ENCODE measurements at regions not wholly inside any gene's neighbourhood (a gene's known extent, or its start where the extent isn't known, plus 50 kb on each side); places are given as distances from the start of the nearest gene placed in this dataset.
"Not testable (repeated sequence)": the region's sequence is repeated elsewhere in the genome, so short reads cannot be mapped to it uniquely, and the experiment has no call there.

DNA sequence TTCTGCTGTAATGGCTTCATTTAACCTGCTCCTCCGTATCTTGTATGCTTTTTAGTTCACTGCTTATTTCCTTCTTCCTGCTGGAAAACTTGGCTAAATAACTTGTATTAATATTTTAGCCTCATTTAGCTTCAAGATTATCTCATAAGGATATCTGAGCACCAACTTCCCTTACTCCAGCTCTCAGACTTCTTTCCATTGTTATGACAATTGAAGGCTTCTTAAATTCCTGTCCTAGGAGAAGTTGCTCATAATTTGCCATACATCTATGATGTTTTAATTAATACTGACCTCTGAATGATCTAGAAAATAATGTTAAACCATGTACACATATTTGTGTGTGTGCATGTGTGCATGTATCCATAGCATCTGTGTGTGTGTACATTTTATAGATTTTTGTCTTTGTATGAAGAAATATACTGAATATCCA is 1524.4 kb upstream of the TPTE start:
- Mint-ChIP-seq H3K36me3 (peaks cover 29% of the 10 kb centered on the region), H3K4me3 (no peak overlapping the region), H3K9me3 (peaks cover 34% of the 10 kb centered on the region), H3K27me3 (no peaks in the 10 kb centered on the region), H3K4me1 (ENCODE audit: low read depth in 2 of 2) (no peaks in the 10 kb centered on the region), H3K27ac (no peak overlapping the region)
- ATAC-seq: no peak
- no peak for DNase-seq (ENCODE audit: low spot score)

DNA sequence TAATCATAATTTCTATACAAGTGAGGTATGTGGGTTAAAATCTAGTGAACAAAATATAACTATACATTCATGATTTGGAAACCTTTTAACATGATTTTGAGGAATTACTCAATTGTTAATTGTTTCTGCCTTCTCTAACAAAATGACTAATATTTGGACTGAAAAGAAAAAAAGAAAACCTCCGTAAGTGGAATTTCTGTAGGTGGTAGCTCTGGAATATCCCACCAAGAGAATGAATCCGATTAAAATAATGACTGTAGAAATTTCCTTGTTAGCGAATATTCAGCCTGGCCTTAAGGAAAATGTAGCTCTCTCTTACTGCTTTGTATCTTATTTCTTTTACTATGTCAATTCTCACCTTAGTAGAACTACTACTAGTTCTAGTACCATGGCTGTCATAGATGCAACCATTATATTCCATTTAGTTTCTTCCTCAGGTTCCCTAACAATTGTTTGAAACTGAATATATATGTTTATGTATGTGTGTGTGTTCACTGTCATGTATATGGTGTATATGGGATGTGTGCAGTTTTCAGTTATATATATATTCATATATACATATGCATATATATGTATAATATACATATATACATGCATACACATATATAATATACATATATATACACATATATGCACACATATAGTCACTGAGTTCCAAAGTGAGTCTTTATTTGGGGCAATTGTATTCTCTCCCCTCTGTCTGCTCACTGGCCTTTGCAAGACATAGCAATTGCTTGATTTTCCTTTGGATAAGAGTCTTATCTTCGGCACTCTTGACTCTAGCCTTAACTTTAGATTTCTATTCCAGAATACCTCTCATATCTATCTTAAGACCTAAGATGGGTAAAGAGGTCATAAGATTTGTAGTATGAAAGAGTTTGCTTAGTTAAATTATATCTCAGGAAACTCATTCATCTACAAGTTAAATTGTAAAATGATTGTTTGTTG is 1523.7 kb upstream of the TPTE start:
- H3K9me3 Mint-ChIP-seq: peaks cover 27% of the 10 kb centered on the region
- not testable (repeated sequence) for H3K4me3 Mint-ChIP-seq; H3K27ac Mint-ChIP-seq; H3K4me1 Mint-ChIP-seq (ENCODE audit: low read depth in 2 of 2); ATAC-seq; H3K27me3 Mint-ChIP-seq; DNase-seq (ENCODE audit: low spot score)
- peaks cover 22% of the 10 kb centered on the region for H3K36me3 Mint-ChIP-seq

DNA sequence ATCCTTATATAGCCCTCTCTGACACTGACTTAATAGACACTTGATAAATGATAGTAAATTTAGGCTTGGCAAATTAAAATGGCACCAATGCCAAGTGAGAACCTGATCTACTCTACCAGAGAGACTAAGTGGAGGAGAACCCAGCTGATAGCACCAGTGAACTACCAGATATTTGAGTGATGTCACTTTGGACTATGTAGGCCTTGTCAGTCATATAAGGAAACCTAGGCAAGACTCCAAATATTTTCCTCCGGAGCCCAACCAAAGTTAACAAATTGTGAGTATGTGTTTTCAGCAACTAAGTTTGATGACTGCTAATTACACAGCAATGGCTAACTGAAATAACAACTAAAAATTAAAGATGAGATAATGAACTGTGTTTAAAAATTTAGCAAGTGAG is 1522.9 kb upstream of the TPTE start:
- H3K4me3 Mint-ChIP-seq; H3K27ac Mint-ChIP-seq; ATAC-seq; H3K27me3 Mint-ChIP-seq; H3K4me1 Mint-ChIP-seq (ENCODE audit: low read depth in 2 of 2); DNase-seq (ENCODE audit: low spot score): not testable (repeated sequence)
- Mint-ChIP-seq H3K9me3 (peaks cover 20% of the 10 kb centered on the region), H3K36me3 (peaks cover 14% of the 10 kb centered on the region)

DNA sequence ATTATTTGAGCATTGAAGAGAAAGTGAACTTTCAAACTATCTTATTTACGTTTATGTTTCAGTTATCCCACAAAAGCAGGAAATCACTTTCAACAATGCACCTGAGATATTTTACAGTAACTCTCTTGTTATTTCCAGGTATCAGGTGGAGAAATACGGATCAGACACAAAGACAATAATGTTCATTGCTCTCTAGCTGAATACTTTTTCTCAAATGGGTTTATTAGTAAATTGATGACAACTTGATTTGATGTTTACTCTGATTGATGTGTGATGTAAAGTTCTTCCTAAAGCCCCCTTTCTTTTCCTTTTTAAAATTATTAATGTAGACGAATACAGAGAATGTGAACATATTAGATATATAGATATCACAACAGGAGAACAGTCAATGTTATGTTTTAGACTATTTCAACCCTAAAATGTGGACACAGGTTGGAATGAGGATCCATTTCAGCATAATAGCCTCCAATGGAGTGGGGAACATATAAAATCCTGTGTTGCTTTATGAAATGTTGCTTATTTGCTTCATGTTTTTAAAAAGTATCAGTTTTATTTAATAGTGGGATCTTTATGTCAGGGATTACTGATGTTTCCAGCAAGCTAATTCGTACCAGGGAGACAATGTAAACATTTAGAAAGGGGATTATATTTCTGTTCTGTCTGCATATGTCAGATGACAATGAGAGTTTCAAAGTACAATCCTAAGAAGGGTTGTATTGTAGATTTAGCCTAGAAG is 1522.3 kb upstream of the TPTE start:
- Mint-ChIP-seq H3K9me3 (peaks cover 19% of the 10 kb centered on the region), H3K27ac (no peak overlapping the region), H3K4me1 (ENCODE audit: low read depth in 2 of 2) (no peaks in the 10 kb centered on the region), H3K4me3 (no peak overlapping the region), H3K36me3 (peaks cover 8% of the 10 kb centered on the region), H3K27me3 (no peaks in the 10 kb centered on the region)
- no peak for DNase-seq (ENCODE audit: low spot score)
- ATAC-seq: no peak

DNA sequence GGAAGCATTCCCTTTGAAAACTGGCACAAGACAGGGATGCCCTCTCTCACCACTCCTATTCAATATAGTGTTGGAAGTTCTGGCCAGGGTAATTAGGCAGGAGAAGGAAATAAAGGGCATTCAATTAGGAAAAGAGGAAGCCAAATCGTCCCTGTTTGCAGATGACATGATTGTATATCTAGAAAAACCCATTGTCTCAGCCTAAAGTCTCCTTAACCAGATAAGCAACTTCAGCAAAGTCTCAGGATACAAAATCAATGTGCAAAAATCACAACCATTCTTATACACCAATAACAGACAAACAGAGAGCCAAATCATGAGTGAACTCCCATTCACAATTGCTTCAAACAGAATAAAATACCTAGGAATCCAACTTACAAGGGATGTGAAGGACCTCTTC is 1521.3 kb upstream of the TPTE start:
- peaks cover 22% of the 10 kb centered on the region for H3K9me3 Mint-ChIP-seq
- DNase-seq (ENCODE audit: low spot score); H3K4me3 Mint-ChIP-seq; H3K27ac Mint-ChIP-seq; H3K4me1 Mint-ChIP-seq (ENCODE audit: low read depth in 2 of 2); H3K36me3 Mint-ChIP-seq; ATAC-seq; H3K27me3 Mint-ChIP-seq: not testable (repeated sequence)

DNA sequence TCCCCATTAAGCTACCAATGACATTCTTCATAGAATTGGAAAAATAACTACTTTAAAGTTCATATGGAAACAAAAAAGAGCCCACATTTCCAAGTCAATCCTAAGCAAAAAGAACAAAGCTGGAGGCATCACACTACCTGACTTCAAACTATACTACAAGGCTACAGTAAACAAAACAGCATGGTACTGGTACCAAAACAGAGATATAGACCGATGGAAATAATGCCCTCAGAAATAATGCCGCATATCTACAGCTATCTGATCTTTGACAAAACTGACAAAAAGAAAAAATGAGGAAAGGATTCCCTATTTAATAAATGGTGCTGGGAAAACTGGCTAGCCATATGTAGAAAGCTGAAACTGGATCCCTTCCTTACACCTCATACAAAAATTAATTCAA is 1520.7 kb upstream of the TPTE start:
- H3K4me3 Mint-ChIP-seq; H3K27ac Mint-ChIP-seq; ATAC-seq; H3K36me3 Mint-ChIP-seq; H3K27me3 Mint-ChIP-seq; DNase-seq (ENCODE audit: low spot score); H3K4me1 Mint-ChIP-seq (ENCODE audit: low read depth in 2 of 2): not testable (repeated sequence)
- peaks cover 22% of the 10 kb centered on the region for H3K9me3 Mint-ChIP-seq

DNA sequence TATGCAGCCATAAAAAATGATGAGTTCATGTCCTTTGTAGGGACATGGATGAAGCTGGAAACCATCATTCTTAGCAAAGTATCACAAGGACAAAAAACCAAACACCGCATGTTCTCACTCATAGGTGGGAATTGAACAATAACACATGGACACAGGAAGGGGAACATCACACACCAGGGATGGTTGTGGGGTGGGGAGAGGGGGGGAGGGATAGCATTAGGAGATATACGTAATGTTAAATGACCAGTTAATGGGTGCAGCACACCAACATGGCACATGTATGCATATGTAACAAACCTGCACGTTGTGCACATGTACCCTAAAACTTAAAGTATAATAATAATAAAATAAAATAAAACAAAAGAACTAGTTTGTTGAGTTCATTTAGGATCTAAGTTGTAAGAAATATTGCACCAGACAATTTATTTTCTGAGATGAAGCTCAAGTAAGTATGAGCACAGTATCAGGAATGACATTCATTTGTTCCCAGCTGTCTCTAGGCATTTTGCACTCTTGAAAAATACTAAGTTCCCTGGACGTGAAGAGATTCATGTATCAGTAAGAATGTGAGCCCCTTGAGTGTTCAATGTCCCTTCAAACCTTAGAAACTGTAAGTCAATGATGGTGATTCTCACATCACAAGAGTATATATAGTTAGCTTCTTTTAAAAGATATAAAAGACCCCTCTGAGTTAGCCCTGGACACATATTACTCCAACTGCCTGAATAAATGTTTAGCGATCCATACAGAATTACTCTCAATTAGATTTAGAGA is 1519.3 kb upstream of the TPTE start:
- H3K4me3 Mint-ChIP-seq; DNase-seq (ENCODE audit: low spot score); H3K36me3 Mint-ChIP-seq; H3K27me3 Mint-ChIP-seq; H3K4me1 Mint-ChIP-seq (ENCODE audit: low read depth in 2 of 2); ATAC-seq; H3K27ac Mint-ChIP-seq: not testable (repeated sequence)
- H3K9me3 Mint-ChIP-seq: peaks cover 19% of the 10 kb centered on the region

DNA sequence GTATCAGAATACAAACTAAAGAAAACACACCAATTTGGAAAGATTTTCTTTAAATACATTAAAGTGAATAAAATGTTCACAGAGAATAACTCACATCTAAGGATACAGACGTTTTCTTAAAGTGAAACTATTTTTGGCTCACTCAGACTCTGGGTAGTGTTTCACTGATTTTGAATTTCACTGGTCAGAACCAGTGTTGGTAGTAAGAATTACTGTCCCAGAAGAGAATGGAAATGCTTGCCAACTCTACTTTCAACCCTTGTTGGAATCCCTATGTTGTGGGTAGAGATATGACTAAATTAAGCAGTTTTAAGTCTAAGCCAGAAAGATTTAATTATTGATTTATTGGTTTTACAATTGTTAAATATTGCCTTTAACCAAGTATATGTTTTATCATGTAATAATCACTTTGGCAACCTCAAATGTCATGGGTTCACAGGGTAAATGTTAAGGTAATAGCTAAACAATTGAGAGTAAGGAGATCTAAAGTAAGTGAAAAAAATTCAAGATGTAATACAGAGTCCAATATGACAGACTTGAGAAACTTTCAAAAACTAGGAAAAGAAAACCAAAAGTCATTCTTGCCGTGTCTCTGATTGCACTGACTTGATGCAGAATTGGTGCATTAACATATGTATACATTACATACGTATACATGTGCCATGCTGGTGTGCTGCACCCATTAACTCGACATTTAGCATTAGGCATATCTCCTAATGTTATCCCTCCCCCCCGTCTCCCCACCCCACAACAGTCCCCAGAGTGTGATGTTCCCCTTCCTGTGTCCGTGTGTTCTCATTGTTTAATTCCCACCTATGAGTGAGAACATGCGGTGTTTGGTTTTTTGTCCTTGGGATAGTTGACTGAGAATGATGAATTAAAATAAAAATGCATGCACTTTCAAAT is 1517.2 kb upstream of the TPTE start:
- not testable (repeated sequence) for H3K27me3 Mint-ChIP-seq
- H3K9me3 Mint-ChIP-seq: peaks cover 20% of the 10 kb centered on the region

DNA sequence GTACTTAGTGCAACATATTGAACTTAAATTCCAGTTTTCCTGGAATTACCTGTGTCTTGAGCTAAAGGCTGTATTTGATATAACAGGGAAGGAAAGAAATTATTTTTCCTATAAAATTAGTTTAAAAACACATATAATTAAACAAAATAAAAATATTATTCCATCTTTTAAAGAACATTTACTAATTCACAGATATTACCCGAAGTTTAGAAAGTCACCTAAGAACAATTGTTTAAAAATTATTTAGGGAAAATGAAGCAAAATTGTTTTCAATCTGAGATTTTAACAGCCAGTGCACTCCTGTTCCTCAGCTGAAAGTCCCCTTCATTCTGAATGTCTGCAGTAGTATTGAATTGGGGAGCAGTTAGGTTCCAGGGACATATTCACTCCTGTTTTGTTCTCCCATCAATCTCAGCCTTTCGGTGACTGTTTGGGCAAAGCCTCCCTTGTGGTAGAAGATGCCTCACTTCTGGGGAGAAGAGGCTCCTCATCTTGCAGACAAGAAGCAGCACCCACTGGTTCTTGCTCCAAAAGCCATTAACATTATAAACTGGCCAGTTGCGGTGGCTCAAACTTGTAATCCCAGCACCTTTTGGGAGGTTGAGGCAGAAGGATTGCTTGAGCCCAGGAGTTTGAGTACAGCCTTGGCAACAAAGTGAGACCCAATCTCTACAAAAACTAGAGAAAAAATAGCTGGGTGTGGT is 1516.4 kb upstream of the TPTE start:
- H3K27ac Mint-ChIP-seq; H3K4me1 Mint-ChIP-seq (ENCODE audit: low read depth in 2 of 2); H3K4me3 Mint-ChIP-seq; H3K36me3 Mint-ChIP-seq; H3K27me3 Mint-ChIP-seq; DNase-seq (ENCODE audit: low spot score); ATAC-seq: not testable (repeated sequence)
- peaks cover 20% of the 10 kb centered on the region for H3K9me3 Mint-ChIP-seq

More for the DNA sequence above, 1517.2 kb upstream of the TPTE start:
- not testable (repeated sequence) for H3K36me3 Mint-ChIP-seq; H3K4me1 Mint-ChIP-seq (ENCODE audit: low read depth in 2 of 2); ATAC-seq; H3K27ac Mint-ChIP-seq; H3K4me3 Mint-ChIP-seq; DNase-seq (ENCODE audit: low spot score)

DNA sequence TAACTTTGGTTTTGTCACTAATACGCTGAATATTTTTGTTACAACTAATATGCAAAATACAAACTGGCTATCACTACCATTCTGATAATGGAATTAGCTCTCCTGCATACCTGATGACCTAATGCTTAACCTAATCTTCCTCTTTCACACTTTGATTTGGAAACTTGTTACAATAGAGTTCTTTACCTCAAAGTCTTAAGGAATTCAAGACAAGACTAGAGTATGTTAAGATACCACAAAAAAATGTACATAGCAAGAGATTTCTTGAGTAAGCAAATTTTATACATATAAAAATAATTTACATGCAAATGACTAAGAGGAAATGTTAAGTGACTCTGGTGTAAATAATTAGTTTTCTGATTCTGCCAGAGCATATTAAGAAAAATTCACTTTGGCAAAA is 1515.7 kb upstream of the TPTE start:
- not testable (repeated sequence) for H3K27ac Mint-ChIP-seq; H3K27me3 Mint-ChIP-seq; DNase-seq (ENCODE audit: low spot score); H3K4me3 Mint-ChIP-seq; ATAC-seq; H3K36me3 Mint-ChIP-seq; H3K4me1 Mint-ChIP-seq (ENCODE audit: low read depth in 2 of 2)
- peaks cover 18% of the 10 kb centered on the region for H3K9me3 Mint-ChIP-seq

DNA sequence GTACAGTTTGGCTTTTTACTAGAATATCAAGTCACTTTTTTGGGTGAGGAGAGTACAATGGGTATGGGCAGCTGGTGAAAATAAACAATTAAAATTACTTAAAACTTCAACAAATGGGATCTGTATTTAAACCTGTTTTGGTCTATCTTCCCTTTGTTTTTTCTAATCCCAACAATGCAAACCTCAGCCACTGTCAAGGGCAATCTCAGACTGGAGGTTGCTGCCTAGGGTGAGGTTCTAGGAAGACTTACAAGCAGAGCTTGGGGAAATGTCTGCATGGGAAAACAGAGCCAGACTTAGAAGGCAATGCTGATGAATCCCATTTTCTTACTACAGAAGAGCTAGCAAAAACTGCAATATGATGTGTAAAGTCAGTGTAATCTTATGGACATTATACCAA is 1515.3 kb upstream of the TPTE start:
- H3K4me3 Mint-ChIP-seq; DNase-seq (ENCODE audit: low spot score); H3K4me1 Mint-ChIP-seq (ENCODE audit: low read depth in 2 of 2); H3K36me3 Mint-ChIP-seq; H3K27me3 Mint-ChIP-seq; H3K27ac Mint-ChIP-seq; ATAC-seq: not testable (repeated sequence)
- H3K9me3 Mint-ChIP-seq: peaks cover 21% of the 10 kb centered on the region

DNA sequence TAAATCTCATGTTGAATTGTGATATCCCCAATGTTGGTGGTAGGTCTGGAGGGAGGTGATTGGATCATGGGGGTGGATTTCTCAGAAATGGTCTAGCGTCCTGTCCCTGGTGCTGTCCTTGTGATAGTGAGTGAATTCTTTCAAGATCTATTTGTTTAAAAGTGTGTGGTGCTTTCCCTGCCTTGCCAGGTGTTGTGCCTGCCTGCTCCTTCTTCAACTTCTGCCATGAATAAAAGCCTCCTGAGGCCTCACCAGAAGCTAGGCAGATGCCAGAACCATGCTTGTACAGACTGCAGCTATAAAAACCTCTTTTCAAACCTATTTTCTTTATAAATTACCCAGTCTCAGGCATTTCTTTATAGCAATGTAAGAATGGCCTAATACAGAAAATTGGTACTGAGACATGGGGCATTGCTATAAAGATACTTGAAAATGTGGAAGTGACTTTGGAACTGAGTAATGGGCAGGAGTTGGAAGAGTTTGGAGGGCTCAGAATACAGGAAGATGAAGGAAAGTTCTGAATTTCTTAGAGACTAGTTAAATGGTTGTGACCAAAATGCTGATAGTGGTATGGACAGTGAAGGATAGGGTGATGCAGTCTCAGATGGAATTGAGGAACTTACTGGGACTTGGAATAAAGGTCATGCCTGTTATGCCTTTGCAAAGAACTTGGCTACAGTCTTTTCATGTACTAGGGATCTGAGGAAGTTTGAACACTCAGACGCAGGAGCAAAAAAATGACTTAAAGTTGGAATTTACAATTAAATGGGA is 1514.6 kb upstream of the TPTE start:
- peaks cover 20% of the 10 kb centered on the region for H3K9me3 Mint-ChIP-seq
- not testable (repeated sequence) for H3K36me3 Mint-ChIP-seq; H3K27me3 Mint-ChIP-seq; DNase-seq (ENCODE audit: low spot score); H3K27ac Mint-ChIP-seq; H3K4me1 Mint-ChIP-seq (ENCODE audit: low read depth in 2 of 2); H3K4me3 Mint-ChIP-seq; ATAC-seq

Measured in natural killer cell treated with Interleukin-12 subunit alpha and Interleukin-12 subunit beta and Interleukin-15 and Interleukin-18, amount 100 ng/mL, for 72 hours (primary cell).